GM20000 (cell line): ENCODE measurements at regions not wholly inside any gene's neighbourhood (a gene's known extent, or its start where the extent isn't known, plus 50 kb on each side); places are given as distances from the start of the nearest gene placed in this dataset.

ENCODE experiments used
- DNase-seq: peaks from one replicate; pipeline ENCODE4 v3.0.0; 2012; ENCODE audit warnings: low spot score
- CTCF ChIP-seq: IDR thresholded peaks from 2 replicates; pipeline ENCODE4 v1.5.1; 2012; ENCODE audit warnings: mild to moderate bottlenecking, control low read depth; ENCODE audit errors: extremely low read depth, missing control alignments

- TF ChIP-seq CTCF = no peak
- no peak for DNase-seq
Measured at GRCh38 chr1:101709721-101710120, 287.0 kb downstream of the OLFM3 start.

- no peak for TF ChIP-seq CTCF
- DNase-seq = no peak
Measured at GRCh38 chr1:101713760-101714159, 283.0 kb downstream of the OLFM3 start.

- DNase-seq = no peak
- TF ChIP-seq CTCF = no peak
Measured at GRCh38 chr1:101723415-101723814, 273.3 kb downstream of the OLFM3 start.

- no peak for DNase-seq
Measured at GRCh38 chr1:101728029-101728428, 268.7 kb downstream of the OLFM3 start.

GRCh38 chr1:101730559-101730958, 266.2 kb downstream of the OLFM3 start:
- no peak for DNase-seq
- TF ChIP-seq CTCF = no peak

More at GRCh38 chr1:101728029-101728428, 268.7 kb downstream of the OLFM3 start:
- TF ChIP-seq CTCF = no peak

GRCh38 chr1:101732261-101732660, 264.5 kb downstream of the OLFM3 start:
- TF ChIP-seq CTCF = no peak
- DNase-seq = no peak

- DNase-seq = no peak
- no peak for TF ChIP-seq CTCF
Measured at GRCh38 chr1:101733340-101733739, 263.4 kb downstream of the OLFM3 start.
